Vagina (tissue), 2 donors: ENCODE measurements at regions not wholly inside any gene's neighbourhood (a gene's known extent, or its start where the extent isn't known, plus 50 kb on each side); places are given as distances from the start of the nearest gene placed in this dataset.

Experiments
- CTCF ChIP-seq, 3 experiments: fragments of 450-650 bp in 2 of 3; fragments of 200-600 bp in 1 of 3; sonication (generic) in 1 of 3; IDR thresholded peaks; one replicate each; pipeline ENCODE4 v1.5.1; 2017 to 2019; ENCODE audit warnings: antibody characterized with exemption in 3 of 3, mild to moderate bottlenecking in 2 of 3, moderate library complexity in 2 of 3
- POLR2A ChIP-seq, 2 donors: fragments of 450-650 bp; IDR thresholded peaks; one replicate each; pipeline ENCODE4 v1.6.1; 2017; ENCODE audit warnings: antibody characterized with exemption in 2 of 2, mild to moderate bottlenecking in 2 of 2, moderate library complexity in 2 of 2

GRCh38 chr20:58598211-58599015 is 52.7 kb upstream of the STX16 start:
- no peak for TF ChIP-seq POLR2A (IDR thresholded peaks at IDR 0.05)
- no peak for TF ChIP-seq CTCF (IDR thresholded peaks at IDR 0.05)
